NT2/D1 (cell line): ENCODE measurements at regions not wholly inside any gene's neighbourhood (a gene's known extent, or its start where the extent isn't known, plus 50 kb on each side); places are given as distances from the start of the nearest gene placed in this dataset.

Experiments used
- DNase-seq: peaks from one replicate; pipeline ENCODE4 v3.0.0-alpha.2; 2011; ENCODE audit warnings: low read depth, low spot score
- H3K27me3 ChIP-seq: 2 replicates; pipeline ENCODE4 v1.6.0; 2011; ENCODE audit warnings: mild to moderate bottlenecking; ENCODE audit not compliant: insufficient read length, insufficient read depth
- H3K36me3 ChIP-seq: 2 replicates; pipeline ENCODE4 v1.6.1; 2011; ENCODE audit warnings: mild to moderate bottlenecking, low read length, mixed read lengths; ENCODE audit not compliant: insufficient read depth, insufficient read length
- H3K4me1 ChIP-seq: 2 replicates; pipeline ENCODE4 v1.5.1; 2011; ENCODE audit not compliant: insufficient read depth, insufficient read length
- H3K4me3 ChIP-seq: 2 replicates; pipeline ENCODE4 v1.5.1; 2011; ENCODE audit warnings: low read depth; ENCODE audit not compliant: insufficient read length
- H3K9ac ChIP-seq: 2 replicates; pipeline ENCODE4 v1.6.0; 2011; ENCODE audit warnings: low read depth; ENCODE audit not compliant: insufficient read length
- H3K9me3 ChIP-seq: 2 replicates; pipeline ENCODE4 v1.5.1; 2011; ENCODE audit warnings: mild to moderate bottlenecking, low read length; ENCODE audit not compliant: insufficient read depth
- SUZ12 ChIP-seq: IDR thresholded peaks from 2 replicates; pipeline ENCODE4 v1.6.1; 2011; ENCODE audit not compliant: insufficient read length, insufficient read depth; ENCODE audit errors: extremely low read depth
- YY1 ChIP-seq: IDR thresholded peaks from 2 replicates; pipeline ENCODE4 v1.6.1; 2011; ENCODE audit not compliant: insufficient read length, insufficient read depth
- ZNF274 ChIP-seq: IDR thresholded peaks from 2 replicates; pipeline ENCODE4 v1.6.1; 2011; ENCODE audit warnings: mild to moderate bottlenecking, low read depth, low read length

GRCh38 chr18:29326214-29326613 lies 1149.3 kb upstream of the CDH2 start:
- peak; percentile 11 for DNase-seq
- Histone ChIP-seq H3K27me3 (no peaks in the 10 kb centered on the region), H3K9me3 (no peaks in the 10 kb centered on the region), H3K9ac (no peak overlapping the region), H3K36me3 (no peaks in the 10 kb centered on the region), H3K4me1 (no peaks in the 10 kb centered on the region), H3K4me3 (no peak overlapping the region)
- TF ChIP-seq YY1 (no peak), SUZ12 (no peak), ZNF274 (no peak)

GRCh38 chr18:29321561-29321960 lies 1144.6 kb upstream of the CDH2 start:
- DNase-seq, result no peak
- H3K9me3 ChIP-seq, result no peaks in the 10 kb centered on the region

GRCh38 chr18:29313312-29313711 lies 1136.4 kb upstream of the CDH2 start:
- Histone ChIP-seq H3K9me3 (no peaks in the 10 kb centered on the region), H3K27me3 (no peaks in the 10 kb centered on the region), H3K36me3 (no peaks in the 10 kb centered on the region), H3K9ac (no peak overlapping the region), H3K4me1 (no peaks in the 10 kb centered on the region), H3K4me3 (no peak overlapping the region)
- TF ChIP-seq SUZ12 (no peak), ZNF274 (no peak), YY1 (no peak)
- no peak for DNase-seq

More at GRCh38 chr18:29321561-29321960, 1144.6 kb upstream of the CDH2 start:
- H3K4me3 ChIP-seq, result no peak overlapping the region
- TF ChIP-seq ZNF274, result no peak
- H3K9ac ChIP-seq, result no peak overlapping the region
- no peaks in the 10 kb centered on the region for H3K27me3 ChIP-seq
- H3K36me3 ChIP-seq, result no peaks in the 10 kb centered on the region
- H3K4me1 ChIP-seq, result no peaks in the 10 kb centered on the region

GRCh38 chr18:29311580-29311979 lies 1134.7 kb upstream of the CDH2 start:
- TF ChIP-seq YY1, result no peak
- TF ChIP-seq SUZ12, result no peak
- TF ChIP-seq ZNF274, result no peak

GRCh38 chr18:29309366-29309765 lies 1132.4 kb upstream of the CDH2 start:
- TF ChIP-seq ZNF274 (no peak), SUZ12 (no peak), YY1 (no peak)
- no peaks in the 10 kb centered on the region for H3K36me3 ChIP-seq
- H3K27me3 ChIP-seq, result no peaks in the 10 kb centered on the region
- no peak overlapping the region for H3K4me3 ChIP-seq
- DNase-seq, result no peak
- no peaks in the 10 kb centered on the region for H3K9me3 ChIP-seq
- H3K9ac ChIP-seq, result no peak overlapping the region
- no peaks in the 10 kb centered on the region for H3K4me1 ChIP-seq

More at GRCh38 chr18:29311580-29311979, 1134.7 kb upstream of the CDH2 start:
- Histone ChIP-seq H3K36me3 (no peaks in the 10 kb centered on the region), H3K4me1 (no peaks in the 10 kb centered on the region), H3K9me3 (no peaks in the 10 kb centered on the region), H3K9ac (no peak overlapping the region), H3K27me3 (no peaks in the 10 kb centered on the region), H3K4me3 (no peak overlapping the region)
- DNase-seq, result no peak

- no peaks in the 10 kb centered on the region for H3K9me3 ChIP-seq
- DNase-seq, result no peak
- no peak overlapping the region for H3K4me3 ChIP-seq
- no peaks in the 10 kb centered on the region for H3K4me1 ChIP-seq
- no peak overlapping the region for H3K9ac ChIP-seq
- H3K36me3 ChIP-seq, result no peaks in the 10 kb centered on the region
- TF ChIP-seq YY1 (no peak), ZNF274 (no peak), SUZ12 (no peak)
- no peaks in the 10 kb centered on the region for H3K27me3 ChIP-seq
These were observed 1131.1 kb upstream of the CDH2 start for GRCh38 chr18:29307982-29308381.

- H3K4me1 ChIP-seq, result no peaks in the 10 kb centered on the region
- no peak for DNase-seq
- no peaks in the 10 kb centered on the region for H3K36me3 ChIP-seq
- H3K27me3 ChIP-seq, result no peaks in the 10 kb centered on the region
- no peak for TF ChIP-seq SUZ12
- no peak for TF ChIP-seq ZNF274
- no peak for TF ChIP-seq YY1
- H3K9me3 ChIP-seq, result no peaks in the 10 kb centered on the region
- no peak overlapping the region for H3K9ac ChIP-seq
- H3K4me3 ChIP-seq, result no peak overlapping the region
These were observed 1130.3 kb upstream of the CDH2 start for GRCh38 chr18:29307231-29307630.

- H3K9ac ChIP-seq, result no peak overlapping the region
- H3K4me3 ChIP-seq, result no peak overlapping the region
- TF ChIP-seq SUZ12, result no peak
- no peak for TF ChIP-seq ZNF274
- no peak for TF ChIP-seq YY1
- H3K4me1 ChIP-seq, result no peaks in the 10 kb centered on the region
- H3K9me3 ChIP-seq, result no peaks in the 10 kb centered on the region
- H3K36me3 ChIP-seq, result no peaks in the 10 kb centered on the region
- DNase-seq, result no peak
- H3K27me3 ChIP-seq, result no peaks in the 10 kb centered on the region
These were observed 1128.6 kb upstream of the CDH2 start for GRCh38 chr18:29305516-29305915.
